HG02938 (cell line): ENCODE measurements at regions not wholly inside any gene's neighbourhood (a gene's known extent, or its start where the extent isn't known, plus 50 kb on each side); places are given as distances from the start of the nearest gene placed in this dataset.

Source experiments
- ATAC-seq: cut with Tn5 transposase; IDR thresholded peaks from one replicate; pipeline ENCODE4 v1.9.1; 2021; ENCODE audit warnings: mild to moderate bottlenecking, moderate library complexity; ENCODE audit not compliant: unreplicated experiment

DNA sequence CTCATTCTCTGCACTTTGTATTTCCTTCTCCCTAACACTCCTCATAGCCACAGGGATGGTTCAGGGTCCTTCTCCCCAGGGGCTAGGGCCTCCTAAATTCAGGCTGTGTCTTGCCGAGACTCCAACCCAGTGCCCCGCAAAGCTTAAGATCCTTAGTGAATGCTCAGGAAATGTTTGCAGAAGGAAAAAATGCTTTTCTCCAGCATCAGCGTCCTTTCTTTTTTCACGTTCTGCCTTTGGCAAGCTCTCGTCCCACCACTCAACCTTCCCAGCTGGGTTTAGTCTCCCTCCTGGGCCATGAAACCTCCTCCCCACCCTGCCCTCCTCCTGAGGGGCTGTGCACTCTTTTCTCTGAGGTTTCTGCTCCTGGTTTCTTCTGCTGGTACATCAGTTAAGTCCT lies 503.8 kb upstream of the B3GAT1 start:
- no peak for ATAC-seq

DNA sequence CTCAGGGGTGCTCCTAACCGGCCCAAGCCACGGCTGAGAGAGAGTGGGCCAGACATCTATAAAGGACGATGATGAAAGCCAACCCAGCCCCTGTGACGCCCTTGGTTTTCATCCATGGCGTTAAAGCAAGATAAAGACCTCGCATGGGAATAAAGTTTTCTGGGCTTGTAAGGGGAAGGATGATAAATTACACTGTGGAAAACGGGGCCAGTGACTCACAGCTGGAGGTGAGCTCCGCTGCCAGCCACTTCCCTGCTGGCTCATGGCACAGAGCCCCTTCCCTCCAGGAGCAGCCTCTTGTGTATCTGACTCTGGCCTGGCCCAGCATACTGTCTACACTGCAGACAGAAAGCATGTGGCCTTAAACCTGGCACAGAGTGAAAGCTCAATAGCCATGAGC lies 503.2 kb upstream of the B3GAT1 start:
- no peak for ATAC-seq

DNA sequence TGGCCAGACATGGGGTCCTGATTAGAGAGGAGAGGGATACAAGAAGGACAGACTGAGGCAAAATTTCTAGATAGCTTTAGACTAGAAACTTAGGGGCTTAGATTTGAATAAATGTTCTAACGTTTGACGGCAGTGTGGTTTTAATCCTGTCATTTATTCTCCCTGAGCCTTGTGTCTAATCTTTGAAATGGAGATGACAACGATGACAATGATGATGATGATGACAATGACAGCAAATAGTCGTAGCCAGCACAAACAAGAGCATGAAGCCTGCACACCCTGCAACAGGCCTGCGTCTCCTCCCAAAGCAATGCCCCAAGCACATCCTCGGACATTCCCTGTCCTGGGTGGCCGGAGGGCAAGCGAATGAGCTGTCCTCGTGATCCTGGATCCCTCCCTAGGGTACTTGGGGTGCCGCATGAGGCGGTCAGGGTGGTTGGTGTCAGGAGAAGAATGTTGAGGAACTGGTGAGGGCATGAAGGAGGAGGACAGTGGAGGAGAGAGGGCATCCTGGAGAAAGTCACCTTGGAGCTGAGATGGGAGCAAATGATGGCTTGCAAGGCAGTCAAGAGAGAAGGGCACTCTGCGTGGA lies 502.1 kb upstream of the B3GAT1 start:
- no peak for ATAC-seq

DNA sequence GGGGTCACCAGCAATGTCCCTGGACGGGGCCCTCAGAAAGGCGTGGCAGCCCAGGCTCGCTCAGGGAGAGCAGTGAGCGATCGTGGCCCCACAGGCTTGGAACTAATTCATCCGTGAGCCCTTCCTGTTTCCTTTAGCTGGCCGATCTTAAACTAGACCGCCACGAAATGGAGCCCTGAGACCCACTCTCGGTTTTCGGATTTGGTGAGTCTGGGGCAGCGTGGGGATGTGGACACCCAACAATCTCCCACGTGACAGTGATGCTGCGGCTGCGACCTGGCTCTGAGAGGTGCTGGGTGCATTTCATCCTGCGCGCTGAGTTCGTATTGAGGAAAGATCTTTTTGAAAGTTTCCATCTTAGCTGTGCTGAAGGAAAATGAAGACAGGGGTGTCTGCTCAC lies 501.3 kb upstream of the B3GAT1 start:
- ATAC-seq, result no peak

DNA sequence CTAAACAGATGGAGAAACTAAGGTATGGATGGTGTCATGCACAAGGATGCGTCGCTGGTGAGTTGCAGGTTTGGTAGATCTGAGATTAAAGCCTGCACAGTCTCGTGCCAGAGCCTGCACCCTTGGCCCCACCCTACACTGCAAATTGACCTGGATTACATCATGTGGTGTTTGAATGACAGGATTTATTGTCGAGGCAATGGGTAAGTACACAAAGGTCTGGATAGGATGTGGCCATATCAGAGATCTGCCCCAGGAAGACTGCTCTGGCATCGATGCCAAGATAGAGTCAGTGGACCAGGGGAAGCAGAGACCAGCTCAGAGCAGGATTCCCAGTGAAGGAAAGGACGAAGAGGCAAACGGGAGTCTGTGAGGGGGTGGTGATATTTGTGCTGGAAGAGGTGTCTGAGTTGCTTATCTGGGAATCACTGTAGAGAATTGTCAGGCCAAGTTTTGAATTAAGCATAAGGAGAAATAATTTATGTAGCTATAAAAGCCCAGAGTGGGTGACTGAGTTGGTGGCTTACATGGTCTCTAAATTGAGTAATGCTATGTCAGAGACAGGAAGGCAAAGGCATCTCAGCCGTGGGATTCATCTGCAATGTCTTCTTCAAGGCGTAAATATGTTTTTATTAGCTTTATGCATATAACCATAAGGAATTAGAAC lies 499.6 kb upstream of the B3GAT1 start:
- ATAC-seq, result no peak

DNA sequence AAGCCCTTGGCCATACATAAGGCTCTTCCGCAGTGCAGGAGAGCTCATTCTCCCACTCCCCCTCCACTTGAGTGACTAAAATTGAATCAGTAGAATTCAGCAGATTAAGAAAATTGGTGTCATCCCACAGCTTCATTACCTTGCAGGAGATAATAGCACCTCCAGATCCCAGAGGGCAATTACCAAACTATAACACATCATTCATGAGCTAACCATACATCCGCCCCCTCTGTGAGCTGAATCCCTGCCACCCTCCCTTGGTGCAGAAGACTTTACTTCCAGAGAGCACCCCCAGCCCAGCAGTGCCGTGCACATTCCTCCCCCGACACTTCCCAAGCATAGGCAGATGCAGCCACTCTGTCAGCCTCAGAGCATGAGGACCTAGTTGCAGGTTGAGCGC lies 496.5 kb upstream of the B3GAT1 start:
- ATAC-seq, result no peak

DNA sequence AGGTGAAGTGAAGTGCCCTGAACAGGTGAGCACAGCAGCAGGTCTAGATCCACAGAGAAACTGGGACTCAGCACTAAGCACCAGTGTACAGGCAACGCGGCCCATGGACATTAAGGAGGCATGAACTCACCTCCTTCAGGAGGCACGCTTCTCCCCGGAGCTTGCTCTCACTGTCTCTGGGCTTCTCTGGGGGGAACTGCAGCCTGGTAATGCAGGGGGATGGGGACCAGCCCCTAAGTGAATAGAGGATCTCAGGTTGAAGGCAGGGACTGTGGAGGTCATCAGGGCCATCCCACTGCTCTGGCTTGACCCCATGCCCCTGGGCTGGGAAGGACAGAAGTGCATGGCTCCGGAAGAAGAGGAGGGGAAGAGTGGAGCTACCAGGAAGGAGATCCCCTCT lies 495.6 kb upstream of the B3GAT1 start:
- no peak for ATAC-seq

DNA sequence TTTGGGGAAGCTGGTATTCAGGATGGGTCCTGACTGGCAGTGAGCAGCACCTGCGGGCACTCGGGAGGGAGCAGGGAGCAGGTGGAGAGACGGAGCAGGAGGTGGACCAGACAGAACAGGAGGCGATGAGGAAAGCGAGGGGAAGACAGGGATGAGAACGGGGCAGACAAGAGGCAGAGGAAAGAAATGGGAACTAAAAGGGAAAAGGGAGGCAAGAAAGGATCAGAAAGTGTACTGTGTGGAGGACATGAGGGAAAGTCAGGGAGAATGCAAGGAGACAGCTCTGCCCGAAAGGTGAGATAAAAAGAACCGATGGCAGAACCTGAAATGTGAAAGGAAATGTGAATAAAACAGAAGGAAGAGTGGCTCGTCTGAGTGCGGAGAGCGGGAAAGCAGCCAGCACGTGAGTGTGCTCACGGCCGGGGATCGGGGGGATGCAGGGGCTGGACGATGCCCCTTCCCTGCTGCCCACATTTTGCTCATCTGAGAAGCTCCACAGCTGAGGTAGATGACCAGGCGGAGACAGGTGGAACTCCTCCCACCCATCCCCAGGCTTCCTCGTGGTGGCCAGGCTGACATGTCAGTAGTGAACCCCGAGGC lies 494.4 kb upstream of the B3GAT1 start:
- ATAC-seq, result no peak

DNA sequence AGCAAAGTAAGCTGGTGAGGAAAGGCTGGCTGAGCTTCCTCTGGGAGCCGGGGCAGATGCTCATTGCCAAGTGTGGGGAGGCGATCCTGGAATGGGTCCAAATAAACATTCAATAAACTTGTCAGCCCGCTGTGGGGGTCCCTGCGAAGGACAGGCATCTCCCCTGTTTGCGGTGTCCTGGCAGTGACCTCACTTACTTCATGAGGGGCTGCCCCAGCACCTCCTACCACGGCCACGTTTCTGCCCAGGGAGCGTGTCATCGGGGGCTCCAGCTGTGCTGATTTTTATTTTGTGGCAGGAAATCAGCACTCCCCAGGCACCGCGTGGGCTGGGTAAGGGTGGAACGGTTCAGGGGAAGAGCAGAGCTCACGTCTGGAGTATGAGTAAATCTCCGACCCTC lies 493.9 kb upstream of the B3GAT1 start:
- ATAC-seq, result no peak

DNA sequence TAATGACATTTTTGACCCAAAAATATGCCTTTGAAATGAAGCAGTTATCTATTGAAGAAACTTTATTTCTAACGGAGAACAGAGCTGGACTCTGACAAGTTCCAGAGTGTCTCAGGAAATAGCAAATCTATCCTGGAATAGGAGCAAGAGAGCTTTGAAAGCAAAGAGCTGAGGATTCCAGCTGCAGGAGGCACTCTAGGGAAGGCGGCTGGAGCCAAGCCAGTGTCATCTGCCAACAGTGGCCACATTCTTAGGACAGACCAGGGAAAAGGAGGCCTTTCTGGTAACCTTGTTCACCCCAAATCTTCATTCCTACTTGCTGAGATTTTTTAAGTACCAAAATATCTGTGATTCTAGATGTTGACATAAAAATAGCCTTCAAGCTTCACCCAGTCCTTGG lies 493.5 kb upstream of the B3GAT1 start:
- ATAC-seq, result no peak

DNA sequence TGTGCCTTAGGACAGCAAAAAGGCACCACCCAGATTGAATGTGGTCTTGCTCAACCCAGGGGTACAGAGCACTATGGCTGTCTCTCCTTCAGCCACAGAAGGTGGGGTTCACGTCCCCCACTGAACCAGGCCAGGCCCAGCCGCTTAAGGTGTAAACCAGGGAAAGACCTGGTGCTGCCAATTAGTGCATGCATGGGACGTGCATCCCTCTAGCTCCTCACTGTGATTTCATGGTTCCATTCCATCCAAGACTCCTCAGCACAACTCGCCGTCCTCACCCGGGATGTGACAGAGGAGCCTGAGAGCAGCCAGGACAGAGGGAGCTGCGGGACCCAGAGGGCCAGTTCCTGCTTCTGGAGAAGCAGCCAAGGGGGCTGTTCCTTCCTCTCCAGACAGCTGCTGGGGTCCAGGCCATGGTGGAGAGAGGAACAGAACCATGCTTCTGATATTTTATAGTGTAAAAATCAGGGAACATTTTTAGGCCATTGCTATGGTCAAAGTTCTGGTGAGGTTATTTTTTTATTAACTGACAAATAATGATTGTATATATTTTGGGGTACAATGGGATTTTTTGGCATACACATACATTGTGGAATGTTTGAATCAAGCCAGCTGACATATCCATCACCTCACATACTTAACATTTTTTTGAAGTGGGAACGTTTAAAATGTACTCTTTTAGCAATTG lies 492.2 kb upstream of the B3GAT1 start:
- no peak for ATAC-seq

DNA sequence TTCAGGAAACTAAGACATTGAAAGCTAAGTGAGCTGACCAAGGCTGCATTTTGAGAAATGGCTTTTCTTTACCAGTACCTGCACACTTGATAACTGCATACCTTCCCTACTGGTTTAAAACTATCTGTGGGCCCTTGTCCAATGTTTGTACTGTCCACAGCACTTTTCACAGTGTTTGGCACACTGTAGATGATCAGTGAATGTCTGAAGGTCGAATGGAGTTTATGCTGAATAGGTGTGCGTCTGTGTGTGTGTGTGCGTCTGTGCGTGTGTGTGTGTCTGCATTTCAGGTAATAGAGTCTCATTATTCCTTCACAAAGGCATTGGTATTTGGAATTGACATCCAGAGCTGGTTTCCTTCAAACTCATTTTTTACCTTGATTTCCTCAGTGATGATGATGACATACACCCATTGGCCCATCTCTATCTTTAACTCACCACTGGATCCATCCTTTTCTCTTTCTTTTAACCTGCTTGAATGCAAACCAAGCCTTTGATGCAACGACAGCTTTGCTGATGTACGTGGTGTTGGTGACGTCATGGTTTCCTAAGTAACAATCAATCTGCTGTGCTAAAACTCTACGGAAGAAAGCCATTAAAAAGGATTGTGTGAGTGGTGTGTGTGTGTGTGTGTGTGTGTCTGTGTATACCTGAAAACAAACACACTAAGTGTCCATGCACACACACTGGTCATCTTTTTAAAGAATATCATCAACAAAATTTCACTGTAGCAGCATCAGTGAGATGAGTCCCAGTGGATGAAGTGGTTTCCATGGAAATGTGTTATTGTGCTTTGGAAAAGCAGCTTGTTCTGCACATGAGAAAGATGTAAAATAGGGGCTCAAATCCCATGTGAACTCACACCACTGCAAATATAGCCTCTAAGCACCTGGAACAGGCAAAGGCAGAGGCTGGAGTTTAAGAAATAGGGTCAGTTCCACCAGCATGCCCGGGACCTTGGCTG lies 490.2 kb upstream of the B3GAT1 start:
- no peak for ATAC-seq

DNA sequence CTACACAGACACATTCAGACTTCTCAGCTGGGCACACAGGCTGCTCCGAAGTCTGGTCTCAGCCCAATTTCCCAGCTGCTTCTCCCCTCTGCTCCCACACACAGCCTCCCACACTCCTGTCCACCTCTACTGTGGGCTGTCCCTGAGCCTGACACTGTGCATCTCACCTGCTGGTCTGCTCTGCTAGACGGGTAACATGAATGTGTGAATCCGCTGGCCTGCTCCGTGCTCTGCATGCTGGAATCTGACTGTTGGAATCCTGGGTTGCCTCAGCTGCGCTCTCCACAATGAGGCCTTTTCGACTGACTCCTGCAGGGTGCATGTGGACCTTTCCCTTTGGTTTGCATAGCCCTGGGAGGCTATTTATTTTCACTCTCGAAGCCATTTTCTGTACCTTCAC lies 489.5 kb upstream of the B3GAT1 start:
- ATAC-seq, result no peak

DNA sequence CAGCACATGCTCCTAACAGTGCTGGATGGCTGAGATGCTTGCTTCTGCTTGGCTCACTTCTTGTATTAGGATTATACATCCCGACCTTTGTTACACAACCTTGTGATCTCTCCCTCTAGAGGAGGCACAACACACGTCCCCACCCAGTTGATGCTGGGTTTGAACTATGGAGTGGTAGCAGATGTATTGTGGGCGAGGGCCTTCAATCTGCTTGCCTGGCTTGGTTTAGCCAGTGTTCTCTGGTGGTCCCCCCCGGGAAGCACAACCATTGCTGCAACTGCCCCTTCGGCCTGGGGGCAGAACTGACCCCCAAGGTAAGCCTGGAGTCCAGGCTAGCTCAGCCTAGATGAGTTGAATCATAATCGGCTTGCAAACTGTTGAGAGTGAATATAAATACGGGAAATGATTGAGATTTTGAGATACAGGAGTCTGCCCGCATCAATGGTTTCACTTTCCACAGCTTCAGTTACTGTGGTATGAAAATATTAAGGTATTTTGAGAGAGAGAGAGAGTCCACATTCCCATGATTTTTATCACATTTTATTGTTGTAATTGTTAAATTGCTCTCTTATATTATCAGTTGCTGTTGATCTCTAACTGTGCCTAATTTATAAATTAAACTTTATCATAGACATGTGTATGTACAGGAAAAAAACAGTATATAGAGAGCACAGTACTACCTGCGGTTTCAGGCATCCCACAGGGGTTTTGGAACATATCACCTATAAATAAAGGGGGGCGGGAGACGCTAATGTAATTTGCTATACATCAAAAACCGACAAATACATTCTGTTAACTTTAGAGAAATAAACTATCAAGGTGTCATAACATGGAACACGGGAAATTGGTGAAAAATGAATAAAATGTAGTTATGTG lies 482.0 kb upstream of the B3GAT1 start:
- ATAC-seq, result no peak

DNA sequence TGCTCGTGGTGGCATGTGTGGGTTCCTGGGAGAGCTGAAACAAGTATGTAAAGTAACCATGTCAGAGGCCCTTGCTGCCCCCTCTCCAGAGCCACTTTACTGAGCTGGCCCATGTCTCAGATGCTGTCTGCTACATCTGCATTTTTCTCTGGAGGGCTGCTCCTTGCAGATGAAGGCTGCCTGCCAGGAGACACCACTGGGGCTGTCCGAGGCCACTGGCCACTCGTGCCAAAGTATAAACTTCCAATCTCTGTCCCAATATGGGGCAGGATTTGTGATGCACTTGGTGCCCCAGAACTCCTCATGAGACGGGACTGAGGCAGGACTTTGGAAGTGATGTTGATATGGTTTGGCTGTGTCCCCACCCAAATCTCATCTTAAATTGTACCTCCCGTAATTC lies 478.4 kb upstream of the B3GAT1 start:
- ATAC-seq, result no peak

DNA sequence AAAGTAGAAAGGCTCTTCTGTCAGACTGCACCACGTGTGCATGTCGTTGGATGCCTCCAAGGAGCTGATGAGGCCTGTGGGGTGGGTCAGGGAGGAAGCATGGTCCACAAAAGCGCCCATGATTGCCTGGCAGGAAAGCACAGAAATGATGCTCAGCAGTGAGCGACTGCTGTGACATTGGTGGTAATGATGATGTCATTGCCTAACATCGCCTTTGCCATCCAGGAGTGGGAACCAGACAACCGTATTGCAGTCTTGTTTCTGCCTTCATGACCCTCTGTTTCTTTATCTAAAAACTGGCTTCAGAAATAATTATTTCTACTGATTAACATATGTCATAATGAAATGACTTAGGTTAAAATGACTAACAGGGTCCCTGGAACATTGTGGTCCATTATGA lies 477.8 kb upstream of the B3GAT1 start:
- ATAC-seq, result no peak

DNA sequence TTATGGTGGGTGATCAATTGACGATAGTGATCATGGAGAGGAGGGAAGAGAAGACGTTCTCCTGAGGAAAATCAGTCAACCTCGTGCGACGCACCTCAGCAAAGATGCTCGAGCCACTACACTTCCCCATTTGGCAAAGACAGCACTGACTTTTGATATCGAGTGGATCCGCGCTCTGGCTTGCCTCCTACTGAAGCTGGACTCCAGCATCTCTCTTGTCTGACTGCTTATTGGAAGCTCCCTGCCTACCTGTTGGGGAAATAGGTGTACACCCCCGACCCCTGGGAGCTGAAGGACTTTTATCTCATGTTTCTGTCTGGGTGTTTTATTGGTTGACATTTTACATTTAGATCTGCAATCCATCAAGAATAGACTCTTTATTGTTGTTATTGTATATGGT lies 476.8 kb upstream of the B3GAT1 start:
- no peak for ATAC-seq

DNA sequence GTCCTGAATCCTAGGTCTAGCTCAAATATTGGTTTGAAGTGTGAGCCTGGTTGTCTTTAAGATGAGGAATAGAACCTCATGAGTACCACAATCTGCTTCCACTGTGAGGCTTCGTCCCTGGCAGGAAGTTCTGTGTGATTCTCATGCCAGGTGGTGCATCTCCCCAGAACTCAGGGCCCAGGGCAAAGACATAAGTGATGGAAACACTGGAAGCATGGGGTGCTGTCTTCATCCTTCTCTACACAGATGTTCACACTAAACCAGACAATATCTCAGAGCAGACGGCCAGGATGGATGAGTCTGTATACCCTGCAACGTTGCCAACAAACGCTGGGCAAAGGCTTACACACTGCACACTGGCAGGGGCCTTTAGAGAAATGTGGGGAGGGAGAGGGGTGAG lies 475.9 kb upstream of the B3GAT1 start:
- no peak for ATAC-seq

DNA sequence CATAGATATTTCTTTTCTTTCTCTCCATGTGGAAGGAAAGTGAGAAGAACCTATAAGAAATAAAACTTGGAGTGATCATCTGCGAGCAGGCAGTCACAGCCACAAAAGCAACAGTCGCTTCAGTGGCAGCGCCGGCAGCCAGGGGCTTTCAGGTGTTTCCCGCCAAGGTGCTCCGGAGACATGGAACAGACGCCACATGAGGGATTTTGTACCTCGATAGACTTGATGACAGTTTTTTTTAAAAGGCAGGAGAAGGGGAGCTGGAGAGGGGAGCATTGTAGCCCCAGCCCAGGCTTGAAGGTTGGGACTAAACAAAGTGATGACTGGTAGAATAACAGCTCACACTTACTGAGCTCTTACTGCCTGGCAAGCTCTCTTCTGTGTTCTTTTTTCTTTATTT lies 471.4 kb upstream of the B3GAT1 start:
- no peak for ATAC-seq

DNA sequence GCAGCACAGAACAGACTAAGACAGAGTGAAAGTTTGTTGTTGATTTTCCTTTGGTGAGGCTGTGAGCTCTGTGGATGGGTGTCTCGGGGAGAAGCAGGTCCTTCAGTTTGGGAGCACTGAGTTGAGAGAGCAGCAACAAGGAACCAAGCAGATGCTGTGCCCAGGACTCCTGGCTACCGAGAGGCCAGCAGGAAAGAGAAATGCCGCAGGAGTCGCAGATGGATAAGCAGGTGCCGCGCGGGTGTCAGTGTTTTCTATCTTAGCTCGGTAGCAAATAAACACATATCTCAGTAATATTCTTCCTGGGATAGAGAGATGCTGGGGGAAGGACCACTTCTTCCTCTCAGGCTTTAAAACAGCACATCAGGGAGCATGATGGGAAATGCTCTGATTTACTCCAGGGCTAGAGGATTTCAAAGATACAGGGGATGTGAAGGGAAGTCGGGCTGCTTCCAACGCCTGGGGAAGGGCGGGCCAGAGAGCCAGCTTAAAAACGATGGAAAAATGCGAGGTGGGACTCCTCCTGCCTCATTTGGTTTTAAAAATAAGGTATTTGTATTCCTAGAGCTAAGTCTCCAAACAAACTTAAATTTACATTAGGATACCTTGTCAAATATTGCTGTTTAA lies 470.7 kb upstream of the B3GAT1 start:
- no peak for ATAC-seq
